GM10266 (cell line): ENCODE measurements at regions not wholly inside any gene's neighbourhood (a gene's known extent, or its start where the extent isn't known, plus 50 kb on each side); places are given as distances from the start of the nearest gene placed in this dataset.

Source experiments
- DNase-seq: peaks from one replicate; pipeline ENCODE4 v3.0.0; 2012; ENCODE audit errors: extremely low spot score
- TF ChIP-seq, protein P1 (sequence below): IDR thresholded peaks from 2 replicates; pipeline ENCODE4 v1.5.1; 2012; ENCODE audit warnings: mild to moderate bottlenecking, low read depth; ENCODE audit not compliant: control insufficient read depth, insufficient read depth; ENCODE audit errors: missing control alignments

- TF ChIP-seq, protein P1, sequence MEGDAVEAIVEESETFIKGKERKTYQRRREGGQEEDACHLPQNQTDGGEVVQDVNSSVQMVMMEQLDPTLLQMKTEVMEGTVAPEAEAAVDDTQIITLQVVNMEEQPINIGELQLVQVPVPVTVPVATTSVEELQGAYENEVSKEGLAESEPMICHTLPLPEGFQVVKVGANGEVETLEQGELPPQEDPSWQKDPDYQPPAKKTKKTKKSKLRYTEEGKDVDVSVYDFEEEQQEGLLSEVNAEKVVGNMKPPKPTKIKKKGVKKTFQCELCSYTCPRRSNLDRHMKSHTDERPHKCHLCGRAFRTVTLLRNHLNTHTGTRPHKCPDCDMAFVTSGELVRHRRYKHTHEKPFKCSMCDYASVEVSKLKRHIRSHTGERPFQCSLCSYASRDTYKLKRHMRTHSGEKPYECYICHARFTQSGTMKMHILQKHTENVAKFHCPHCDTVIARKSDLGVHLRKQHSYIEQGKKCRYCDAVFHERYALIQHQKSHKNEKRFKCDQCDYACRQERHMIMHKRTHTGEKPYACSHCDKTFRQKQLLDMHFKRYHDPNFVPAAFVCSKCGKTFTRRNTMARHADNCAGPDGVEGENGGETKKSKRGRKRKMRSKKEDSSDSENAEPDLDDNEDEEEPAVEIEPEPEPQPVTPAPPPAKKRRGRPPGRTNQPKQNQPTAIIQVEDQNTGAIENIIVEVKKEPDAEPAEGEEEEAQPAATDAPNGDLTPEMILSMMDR = no peak
- no peak for DNase-seq
Observed at GRCh38 chr6:139909992-139910391, 535.5 kb upstream of the CITED2 start.

DNA sequence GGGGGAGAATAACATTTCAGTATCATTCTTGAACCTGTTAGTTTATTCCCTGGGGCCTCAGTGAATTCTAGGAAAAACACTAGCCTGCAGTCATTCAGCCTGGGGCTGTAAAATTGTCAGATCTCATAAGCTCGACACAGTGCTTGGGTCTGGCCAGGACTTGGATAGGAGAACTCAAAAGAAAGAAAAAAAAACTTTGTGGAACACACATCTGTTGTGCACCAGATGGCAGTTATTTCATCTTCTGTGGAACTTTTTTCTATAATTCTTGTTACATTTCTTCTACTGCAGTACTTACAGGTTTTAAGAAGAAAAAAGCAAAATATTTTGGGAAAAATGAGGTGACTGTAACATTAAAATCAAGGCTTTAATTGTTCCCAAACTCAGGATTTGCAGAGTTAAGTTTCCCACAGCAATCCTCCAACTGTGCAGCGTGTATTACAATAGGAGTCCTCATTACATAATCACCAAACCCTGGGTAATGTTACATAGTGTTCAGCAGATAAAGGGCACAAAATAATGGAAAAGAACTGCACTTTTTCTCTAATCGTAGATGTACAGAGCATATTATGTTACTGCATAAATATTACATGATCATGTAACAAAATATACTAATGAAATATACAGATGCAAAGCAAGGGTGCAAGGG, 531.1 kb upstream of the CITED2 start:
- no peak for DNase-seq

DNA sequence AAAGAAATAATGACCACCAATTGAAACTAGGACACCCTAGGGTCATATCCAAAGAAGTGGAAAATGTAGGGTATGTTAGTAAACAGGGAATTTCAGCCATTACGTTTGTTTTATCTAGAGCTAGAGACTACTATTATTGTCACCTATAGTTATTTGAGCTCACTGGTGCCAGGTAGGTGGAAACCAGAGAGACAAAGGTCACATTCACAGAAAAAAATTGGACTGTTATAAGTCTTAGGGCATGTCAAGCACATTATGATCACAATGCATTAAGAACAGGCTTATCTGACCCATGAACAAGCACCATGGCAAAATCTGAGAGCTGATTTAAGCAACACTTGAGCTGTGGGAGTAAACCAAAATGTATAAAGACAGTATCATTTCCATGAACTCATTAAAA, 530.1 kb upstream of the CITED2 start:
- TF ChIP-seq, protein P1 = no peak
- no peak for DNase-seq

More for the DNA sequence above, 531.1 kb upstream of the CITED2 start:
- TF ChIP-seq, protein P1 = no peak

GRCh38 chr6:139904158-139904533, 529.7 kb upstream of the CITED2 start:
- no peak for DNase-seq
- TF ChIP-seq, protein P1 = no peak

- DNase-seq = peak; percentile 43
Observed at GRCh38 chr6:139903411-139904157, 529.1 kb upstream of the CITED2 start.

DNA sequence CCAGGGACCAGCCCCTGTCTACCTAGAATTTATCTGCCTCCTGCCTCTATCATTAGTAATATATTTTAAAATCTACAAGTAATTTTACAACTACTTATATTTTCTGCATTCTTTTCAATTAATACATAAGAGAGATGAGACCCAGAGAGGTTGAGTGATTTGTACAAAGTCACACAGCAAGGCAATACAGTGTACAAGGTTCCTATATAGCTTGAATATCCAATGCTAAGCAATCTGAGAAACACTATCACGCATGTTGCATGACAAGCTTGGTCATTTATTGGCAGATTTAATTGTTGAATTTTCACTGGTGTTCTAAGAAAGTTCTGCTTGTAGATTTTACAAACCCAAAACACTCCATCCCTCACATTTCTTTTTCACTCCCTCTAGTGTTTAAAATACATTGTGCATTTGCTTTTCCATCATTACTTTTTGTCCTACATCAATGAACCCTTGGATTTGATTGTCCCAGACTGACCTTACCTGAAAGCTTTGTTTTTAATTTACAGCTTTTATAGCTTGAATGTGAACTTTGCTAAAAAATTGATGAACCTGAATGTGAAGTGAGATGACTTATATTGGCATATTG, 520.9 kb upstream of the CITED2 start:
- DNase-seq = no peak
- TF ChIP-seq, protein P1 = no peak

More at GRCh38 chr6:139903411-139904157, 529.1 kb upstream of the CITED2 start:
- TF ChIP-seq, protein P1 = no peak

- TF ChIP-seq, protein P1 = no peak
- no peak for DNase-seq
Observed at GRCh38 chr6:139894271-139894670, 519.8 kb upstream of the CITED2 start.
